HepG2 (cell line): ENCODE measurements at regions not wholly inside any gene's neighbourhood (a gene's known extent, or its start where the extent isn't known, plus 50 kb on each side); places are given as distances from the start of the nearest gene placed in this dataset.

Experiments used
- ATAC-seq: fragments of 200-7000 bp; cut with Tn5 transposase; 3 replicates; pipeline ENCODE4 v1.9.1; 2020; ENCODE audit warnings: mild to moderate bottlenecking, moderate library complexity
- BruUV-seq: library from RNA; stranded (reverse); fragments of 400-500 nt; replicated peaks from 2 replicates; lab custom pipeline; 2021; lab: Mats Ljungman, UMichigan
- CTCF ChIA-PET: fragments of 300-600 bp; formaldehyde crosslinking; extraction: SDS; loops from one replicate; lab custom pipeline; 2021; ENCODE audit warnings: low total read pairs, inconsistent platforms, low intra/inter-chr PET ratio; lab: Yijun Ruan, JAX
- POLR2A ChIA-PET: fragments of 350-600 bp; sonication (Branson Sonifier 250); formaldehyde crosslinking; loops from one replicate; lab custom pipeline; 2020; ENCODE audit warnings: antibody characterized with exemption, inconsistent platforms; lab: Yijun Ruan, JAX
- DNase-seq: peaks from one replicate; pipeline ENCODE4 v3.0.0-alpha.2; 2015; ENCODE audit warnings: low spot score
- FAIRE-seq: peaks from 3 replicates; lab custom pipeline; 2011; peaks lifted over from hg19 to GRCh38; lab: Jason Lieb, UNC
- H2AFZ ChIP-seq: one replicate; pipeline ENCODE4 v1.6.1; 2011; ENCODE audit warnings: low read length, inconsistent platforms
- H3K27ac ChIP-seq: fragments of 300-600 bp; 3 replicates; pipeline ENCODE4 v1.8.0; 2011; ENCODE audit warnings: mixed run types, mild to moderate bottlenecking, mixed read lengths, low read length, inconsistent platforms; ENCODE audit not compliant: insufficient read depth; ENCODE audit errors: extremely low read length
- H3K27me3 ChIP-seq, 2 experiments: fragments of 200-600 bp in 1 of 2; 2 replicates in 1 of 2; 3 replicates in 1 of 2; pipeline versions ENCODE4 v1.6.0 to v1.8.0; 2011; ENCODE audit warnings: low read length in 2 of 2, mild to moderate bottlenecking in 2 of 2, moderate library complexity in 2 of 2, inconsistent platforms in 1 of 2; ENCODE audit not compliant: insufficient read depth in 2 of 2, control insufficient read depth in 1 of 2
- H3K36me3 ChIP-seq, 2 experiments: fragments of 200-600 bp in 1 of 2; replicated peaks in 1 of 2; 2 replicates in 1 of 2; 3 replicates in 1 of 2; pipeline versions ENCODE4 v1.5.1 to v1.8.0; 2011; ENCODE audit warnings: low read length in 2 of 2, inconsistent platforms in 1 of 2; ENCODE audit not compliant: insufficient read depth in 2 of 2, control insufficient read depth in 1 of 2
- H3K4me1 ChIP-seq: 2 replicates; pipeline ENCODE4 v1.5.1; 2012; ENCODE audit warnings: low read length, inconsistent platforms; ENCODE audit not compliant: insufficient read depth
- H3K4me2 ChIP-seq: 2 replicates; pipeline ENCODE4 v1.6.0; 2011; ENCODE audit warnings: low read depth, low read length, inconsistent platforms
- H3K4me3 ChIP-seq, 3 experiments: fragments of 200-600 bp in 1 of 3; sonication (generic), shearing (Covaris generic) in 1 of 3; replicated peaks in 1 of 3; 2 replicates each; pipeline ENCODE4 v1.5.1; 2011 to 2016; ENCODE audit warnings: low read length in 3 of 3, inconsistent platforms in 2 of 3, low read depth in 2 of 3, mild to moderate bottlenecking in 2 of 3, control low read depth in 1 of 3, mixed read lengths in 1 of 3; ENCODE audit not compliant: insufficient read depth in 1 of 3
- H3K79me2 ChIP-seq: one replicate; pipeline ENCODE4 v1.6.1; 2011; ENCODE audit warnings: low read length, inconsistent platforms; ENCODE audit not compliant: insufficient read depth
- H3K9ac ChIP-seq: 2 replicates; pipeline ENCODE4 v1.6.0; 2011; ENCODE audit warnings: mild to moderate bottlenecking, low read depth, low read length, inconsistent platforms; ENCODE audit not compliant: insufficient read depth
- H3K9me3 ChIP-seq: 2 replicates; pipeline ENCODE4 v1.5.1; 2012; ENCODE audit warnings: mild to moderate bottlenecking, low read length
- H4K20me1 ChIP-seq: 2 replicates; pipeline ENCODE4 v1.6.0; 2011; ENCODE audit warnings: inconsistent platforms, mild to moderate bottlenecking, low read length, moderate library complexity; ENCODE audit not compliant: insufficient read depth
- FOXJ3 ChIP-seq: sonication (generic); formaldehyde crosslinking; IDR thresholded peaks from 2 replicates; pipeline ENCODE4 v1.4.0; 2020; ENCODE audit warnings: missing genetic modification reagents, mild to moderate bottlenecking, borderline replicate concordance
- HOXA5 ChIP-seq: sonication (generic); formaldehyde crosslinking; IDR thresholded peaks from 2 replicates; pipeline ENCODE4 v1.4.0; 2020; ENCODE audit warnings: missing genetic modification reagents
- ISL2 ChIP-seq: sonication (generic); formaldehyde crosslinking; IDR thresholded peaks from 2 replicates; pipeline ENCODE4 v1.5.0; 2020; ENCODE audit warnings: missing genetic modification reagents
- KLF11 ChIP-seq: IDR thresholded peaks from 2 replicates; pipeline ENCODE4 v1.6.1; 2016; ENCODE audit warnings: missing compliant biosample characterization
- NR1H2 ChIP-seq: sonication (generic); formaldehyde crosslinking; IDR thresholded peaks from 2 replicates; pipeline ENCODE4 v1.8.1; 2022; ENCODE audit warnings: low read depth, missing genetic modification reagents, borderline replicate concordance
- RBAK ChIP-seq: sonication (generic); formaldehyde crosslinking; IDR thresholded peaks from 2 replicates; pipeline ENCODE4 v1.5.1; 2020; ENCODE audit warnings: mild to moderate bottlenecking, missing genetic modification reagents
- RFX5 ChIP-seq: IDR thresholded peaks from 2 replicates; pipeline ENCODE4 v1.6.1; 2011; ENCODE audit warnings: low read depth, low read length, improper control_type of control experiment
- RXRA ChIP-seq: sonication (generic); formaldehyde crosslinking; IDR thresholded peaks from 2 replicates; pipeline ENCODE4 v1.5.1; 2020; ENCODE audit warnings: missing genetic modification reagents
- SNRNP70 ChIP-seq: fragments of 200-400 bp; formaldehyde crosslinking; IDR thresholded peaks from 2 replicates; pipeline ENCODE4 v1.6.1; 2017; ENCODE audit warnings: mild to moderate bottlenecking, low read depth, low read length, moderate library complexity
- SP140L ChIP-seq: sonication (generic); formaldehyde crosslinking; IDR thresholded peaks from 2 replicates; pipeline ENCODE4 v1.4.0; 2020; ENCODE audit warnings: missing genetic modification reagents, borderline replicate concordance
- TGIF2 ChIP-seq: IDR thresholded peaks from 2 replicates; pipeline ENCODE4 v1.6.1; 2016; ENCODE audit warnings: control low read depth, missing compliant biosample characterization
- ZNF20 ChIP-seq: sonication (generic); formaldehyde crosslinking; IDR thresholded peaks from 2 replicates; pipeline ENCODE4 v1.4.0; 2020; ENCODE audit warnings: mild to moderate bottlenecking, moderate library complexity, missing genetic modification reagents
- ZNF317 ChIP-seq: sonication (generic); formaldehyde crosslinking; IDR thresholded peaks from 2 replicates; pipeline ENCODE4 v1.5.0; 2020; ENCODE audit warnings: mild to moderate bottlenecking, missing genetic modification reagents
- ZNF512 ChIP-seq: sonication (generic); formaldehyde crosslinking; IDR thresholded peaks from 2 replicates; pipeline ENCODE4 v1.4.0; 2020; ENCODE audit warnings: mild to moderate bottlenecking, missing genetic modification reagents
- WGBS: methylation state at CpG from one replicate; pipeline ENCODE4 v1.1.6; 2017; ENCODE audit warnings: low lambda C conversion rate; 5-methylcytosine and 5-hydroxymethylcytosine counted together
- in situ Hi-C: cut with HindIII; loops from 2 replicates; pipeline ENCODE4 v1.10.0; 2017; ENCODE audit warnings: low pct_unique_long_range_greater_than_20kb; ENCODE audit not compliant: extremely low pct_ligation_motif_present
- intact Hi-C: fragments of 100-400 bp; cut with micrococcal nuclease; formaldehyde crosslinking; loops from one replicate; pipeline ENCODE4 v1.10.0; 2022; ENCODE audit not compliant: unreplicated experiment

- TF ChIP-seq ZNF317 (CRISPR knock-in tag) = no peak
- no peak for TF ChIP-seq RXRA (CRISPR knock-in tag)
- TF ChIP-seq TGIF2 (CRISPR knock-in tag) = no peak
- no peak for TF ChIP-seq NR1H2 (CRISPR knock-in tag)
- TF ChIP-seq RBAK (CRISPR knock-in tag) = no peak
- no peak for TF ChIP-seq SNRNP70
- no peak for TF ChIP-seq SP140L (CRISPR knock-in tag)
- no peak for TF ChIP-seq HOXA5 (CRISPR knock-in tag)
- TF ChIP-seq ISL2 (CRISPR knock-in tag) = no peak
- ATAC-seq (no peak; the same call in 2 of the 3 replicates), FAIRE-seq (no peak), DNase-seq (no peak)
- no peaks in the 10 kb centered on the region for H3K9me3 ChIP-seq
- in situ Hi-C loops (no loop called here), intact Hi-C loops (no loop called here)
- no peaks in the 10 kb centered on the region for H3K36me3 ChIP-seq
- H2AFZ ChIP-seq = no peak overlapping the region
- no peak overlapping the region for H3K4me2 ChIP-seq
- H3K79me2 ChIP-seq = no peaks in the 10 kb centered on the region
- no peaks in the 10 kb centered on the region for H3K4me1 ChIP-seq
- no TSS peak for BruUV-seq
- ChIA-PET POLR2A (no interaction called here), CTCF (no interaction called here)
- H4K20me1 ChIP-seq = no peaks in the 10 kb centered on the region
- H3K9ac ChIP-seq = no peak overlapping the region
- H3K27me3 ChIP-seq = no peaks in the 10 kb centered on the region; a peak in 1 of 5 replicates
- no peak overlapping the region for H3K4me3 ChIP-seq
- H3K27ac ChIP-seq = no peak overlapping the region
- WGBS = 13% methylated on average over 2 of the region's 2 CpGs
These were observed 127.0 kb downstream of the MAFB start for GRCh38 chr20:40562031-40562430.

- in situ Hi-C loops (no loop called here), intact Hi-C loops (no loop called here)
- Histone ChIP-seq H3K4me2 (no peak overlapping the region), H3K79me2 (no peaks in the 10 kb centered on the region), H3K27ac (no peak overlapping the region), H2AFZ (no peak overlapping the region), H4K20me1 (no peaks in the 10 kb centered on the region), H3K27me3 (no peaks in the 10 kb centered on the region; a peak in 1 of 5 replicates), H3K4me1 (no peaks in the 10 kb centered on the region), H3K9ac (no peak overlapping the region), H3K9me3 (no peaks in the 10 kb centered on the region), H3K4me3 (no peak overlapping the region), H3K36me3 (no peaks in the 10 kb centered on the region)
- no peak for DNase-seq
- no peak for ATAC-seq
- ChIA-PET CTCF (no interaction called here), POLR2A (no interaction called here)
- no peak for TF ChIP-seq ZNF20 (CRISPR knock-in tag)
- TF ChIP-seq ZNF512 (CRISPR knock-in tag) = no peak
- no peak for TF ChIP-seq KLF11 (CRISPR knock-in tag)
- peak; percentile 84 for TF ChIP-seq RFX5
- TF ChIP-seq FOXJ3 (CRISPR knock-in tag) = no peak
- no peak for FAIRE-seq
- 43% methylated on average over 3 of the region's 3 CpGs for WGBS
- no TSS peak for BruUV-seq
These were observed 127.8 kb downstream of the MAFB start for GRCh38 chr20:40561187-40561586.
